HEK293 (cell line): ENCODE measurements at regions not wholly inside any gene's neighbourhood (a gene's known extent, or its start where the extent isn't known, plus 50 kb on each side); places are given as distances from the start of the nearest gene placed in this dataset.

Source experiments
- CTCF ChIA-PET: fragments of 350-600 bp; formaldehyde crosslinking; extraction: SDS; loops from one replicate; lab custom pipeline; 2021; ENCODE audit warnings: antibody characterized with exemption; lab: Yijun Ruan, JAX
- POLR2A ChIA-PET: fragments of 300-600 bp; formaldehyde crosslinking; extraction: SDS; loops from one replicate; lab custom pipeline; 2020; ENCODE audit warnings: antibody characterized with exemption, inconsistent platforms; lab: Yijun Ruan, JAX
- H3K27ac ChIP-seq: fragments of 200-500 bp; sonication (Bioruptor generic); 2 replicates; pipeline ENCODE4 v1.5.1; 2014; ENCODE audit warnings: low read depth, low read length, control low read depth, inconsistent platforms; ENCODE audit errors: extremely low read depth
- H3K36me3 ChIP-seq, 2 experiments: fragments of 200-500 bp in 1 of 2; sonication (Bioruptor generic) in 1 of 2; 1 replicate in 1 of 2; 2 replicates in 1 of 2; pipeline ENCODE4 v1.5.1; 2014 to 2017; ENCODE audit warnings: inconsistent platforms in 2 of 2, low read length in 2 of 2; ENCODE audit not compliant: control insufficient read depth in 2 of 2, insufficient read depth in 1 of 2
- H3K4me1 ChIP-seq: fragments of 200-500 bp; sonication (Bioruptor generic); 2 replicates; pipeline ENCODE4 v1.5.1; 2014; ENCODE audit warnings: mild to moderate bottlenecking, low read length, inconsistent platforms; ENCODE audit not compliant: control insufficient read depth, insufficient read depth
- H3K4me3 ChIP-seq: 2 replicates; pipeline ENCODE4 v1.5.1; 2011; ENCODE audit warnings: low read depth, mild to moderate bottlenecking, control low read depth, low read length, moderate library complexity
- H3K9me3 ChIP-seq: fragments of 200-500 bp; sonication (Bioruptor generic); 2 replicates; pipeline ENCODE4 v1.5.1; 2014; ENCODE audit warnings: low read depth, low read length, inconsistent platforms; ENCODE audit not compliant: control insufficient read depth, insufficient read depth
- WT1 ChIP-seq: fragments of 450-650 bp; formaldehyde crosslinking; IDR thresholded peaks from 2 replicates; pipeline ENCODE4 v1.5.1; 2016; ENCODE audit warnings: missing biosample characterization, missing genetic modification characterization
- YY2 ChIP-seq: fragments of 450-650 bp; formaldehyde crosslinking; IDR thresholded peaks from 2 replicates; pipeline ENCODE4 v1.5.1; 2016; ENCODE audit warnings: missing biosample characterization, missing genetic modification characterization
- ZBTB17 ChIP-seq: fragments of 450-650 bp; formaldehyde crosslinking; IDR thresholded peaks from 2 replicates; pipeline ENCODE4 v1.5.1; 2016; ENCODE audit warnings: missing biosample characterization, missing genetic modification characterization
- ZNF157 ChIP-seq: fragments of 450-650 bp; formaldehyde crosslinking; IDR thresholded peaks from 2 replicates; pipeline ENCODE4 v1.5.1; 2016; ENCODE audit warnings: missing biosample characterization, missing genetic modification characterization
- ZNF175 ChIP-seq: fragments of 450-650 bp; formaldehyde crosslinking; IDR thresholded peaks from 2 replicates; pipeline ENCODE4 v1.5.1; 2016; ENCODE audit warnings: missing biosample characterization, missing genetic modification characterization
- ZNF248 ChIP-seq: fragments of 450-650 bp; formaldehyde crosslinking; IDR thresholded peaks from 2 replicates; pipeline ENCODE4 v1.5.1; 2017; ENCODE audit warnings: missing biosample characterization, missing genetic modification characterization
- ZNF274 ChIP-seq, 2 experiments: fragments of 200-500 bp in 1 of 2; fragments of 450-650 bp in 1 of 2; sonication (Bioruptor generic) in 1 of 2; formaldehyde crosslinking in 1 of 2; IDR thresholded peaks; 2 replicates each; pipeline versions ENCODE4 v1.5.1 to v1.6.1; 2014 to 2016; ENCODE audit warnings: borderline replicate concordance in 1 of 2, inconsistent platforms in 1 of 2, low read length in 1 of 2, missing biosample characterization in 1 of 2, missing genetic modification characterization in 1 of 2
- ZNF324 ChIP-seq: fragments of 450-650 bp; formaldehyde crosslinking; IDR thresholded peaks from 2 replicates; pipeline ENCODE4 v1.5.1; 2016; ENCODE audit warnings: missing biosample characterization, missing genetic modification characterization
- ZNF473 ChIP-seq: fragments of 450-650 bp; formaldehyde crosslinking; IDR thresholded peaks from 2 replicates; pipeline ENCODE4 v1.5.1; 2017; ENCODE audit warnings: missing biosample characterization, missing genetic modification characterization
- ZNF549 ChIP-seq: fragments of 450-650 bp; IDR thresholded peaks from 2 replicates; pipeline ENCODE4 v1.5.1; 2018; ENCODE audit warnings: missing biosample characterization, missing genetic modification characterization, mild to moderate bottlenecking, inconsistent platforms, moderate library complexity
- ZNF623 ChIP-seq: fragments of 450-650 bp; formaldehyde crosslinking; IDR thresholded peaks from 2 replicates; pipeline ENCODE4 v1.5.1; 2016; ENCODE audit warnings: missing biosample characterization, missing genetic modification characterization
- ZNF660 ChIP-seq: fragments of 450-650 bp; IDR thresholded peaks from 2 replicates; pipeline ENCODE4 v1.5.1; 2018; ENCODE audit warnings: missing biosample characterization, mild to moderate bottlenecking, missing genetic modification characterization
- ZNF670 ChIP-seq: fragments of 450-650 bp; formaldehyde crosslinking; IDR thresholded peaks from 2 replicates; pipeline ENCODE4 v1.5.1; 2016; ENCODE audit warnings: missing biosample characterization, missing genetic modification characterization, low read depth
- TF ChIP-seq, protein P1 (sequence below): IDR thresholded peaks from 2 replicates; pipeline ENCODE4 v1.6.1; 2011; ENCODE audit warnings: mild to moderate bottlenecking, low read depth, low read length, borderline replicate concordance
- TF ChIP-seq, protein P2 (sequence below): fragments of 450-650 bp; formaldehyde crosslinking; IDR thresholded peaks from 2 replicates; pipeline ENCODE4 v1.5.1; 2017; ENCODE audit warnings: missing biosample characterization, mild to moderate bottlenecking, missing genetic modification characterization, moderate library complexity
- TF ChIP-seq, protein P3 (sequence below): sonication (generic); formaldehyde crosslinking; IDR thresholded peaks from 2 replicates; pipeline ENCODE4 v1.8.1; 2022; ENCODE audit warnings: mild to moderate bottlenecking, moderate library complexity, missing genetic modification reagents
- TF ChIP-seq, protein P4 (sequence below): fragments of 450-650 bp; formaldehyde crosslinking; IDR thresholded peaks from 2 replicates; pipeline ENCODE4 v1.5.1; 2016; ENCODE audit warnings: missing biosample characterization, missing genetic modification characterization
- TF ChIP-seq, protein P5 (sequence below): fragments of 450-650 bp; formaldehyde crosslinking; IDR thresholded peaks from 2 replicates; pipeline ENCODE4; 2016; ENCODE audit warnings: missing biosample characterization, missing genetic modification characterization
- TF ChIP-seq, protein P6 (sequence below): fragments of 450-650 bp; formaldehyde crosslinking; conservative IDR thresholded peaks from 2 replicates; pipeline ENCODE4 v1.5.1; 2016; ENCODE audit warnings: low read depth, missing biosample characterization, missing genetic modification characterization
- TF ChIP-seq, protein P7 (sequence below): fragments of 450-650 bp; formaldehyde crosslinking; optimal IDR thresholded peaks from 2 replicates; pipeline ENCODE3; 2016; ENCODE audit warnings: missing biosample characterization, mild to moderate bottlenecking, missing genetic modification characterization

DNA sequence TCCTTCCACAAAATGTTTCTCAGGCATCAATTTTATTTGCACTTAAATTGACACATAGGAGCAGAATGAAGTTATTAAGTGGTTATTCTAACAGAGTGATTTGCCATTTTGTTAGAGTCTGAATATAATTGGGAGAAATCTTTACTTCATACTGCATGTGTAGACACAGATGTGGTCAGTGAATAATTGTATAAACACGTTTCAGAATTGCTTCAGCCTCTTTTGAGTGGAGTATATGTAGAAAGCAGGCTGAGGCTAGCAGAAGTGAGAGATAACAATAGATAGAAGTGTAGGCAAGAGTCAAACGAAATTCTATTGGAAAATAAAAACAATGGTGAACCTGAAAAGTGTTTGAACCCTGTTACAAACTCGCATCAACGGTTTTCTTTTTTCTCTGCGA lies 270.7 kb downstream of the TMEM167A start (continued):
- TF ChIP-seq, protein P1, sequence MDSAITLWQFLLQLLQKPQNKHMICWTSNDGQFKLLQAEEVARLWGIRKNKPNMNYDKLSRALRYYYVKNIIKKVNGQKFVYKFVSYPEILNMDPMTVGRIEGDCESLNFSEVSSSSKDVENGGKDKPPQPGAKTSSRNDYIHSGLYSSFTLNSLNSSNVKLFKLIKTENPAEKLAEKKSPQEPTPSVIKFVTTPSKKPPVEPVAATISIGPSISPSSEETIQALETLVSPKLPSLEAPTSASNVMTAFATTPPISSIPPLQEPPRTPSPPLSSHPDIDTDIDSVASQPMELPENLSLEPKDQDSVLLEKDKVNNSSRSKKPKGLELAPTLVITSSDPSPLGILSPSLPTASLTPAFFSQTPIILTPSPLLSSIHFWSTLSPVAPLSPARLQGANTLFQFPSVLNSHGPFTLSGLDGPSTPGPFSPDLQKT = no peak
- no peak for TF ChIP-seq ZNF157
- TF ChIP-seq, protein P2, sequence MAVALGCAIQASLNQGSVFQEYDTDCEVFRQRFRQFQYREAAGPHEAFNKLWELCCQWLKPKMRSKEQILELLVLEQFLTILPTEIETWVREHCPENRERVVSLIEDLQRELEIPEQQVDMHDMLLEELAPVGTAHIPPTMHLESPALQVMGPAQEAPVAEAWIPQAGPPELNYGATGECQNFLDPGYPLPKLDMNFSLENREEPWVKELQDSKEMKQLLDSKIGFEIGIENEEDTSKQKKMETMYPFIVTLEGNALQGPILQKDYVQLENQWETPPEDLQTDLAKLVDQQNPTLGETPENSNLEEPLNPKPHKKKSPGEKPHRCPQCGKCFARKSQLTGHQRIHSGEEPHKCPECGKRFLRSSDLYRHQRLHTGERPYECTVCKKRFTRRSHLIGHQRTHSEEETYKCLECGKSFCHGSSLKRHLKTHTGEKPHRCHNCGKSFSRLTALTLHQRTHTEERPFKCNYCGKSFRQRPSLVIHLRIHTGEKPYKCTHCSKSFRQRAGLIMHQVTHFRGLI (tag by site-specific recombination) = no peak
- no peak for TF ChIP-seq ZNF660

DNA sequence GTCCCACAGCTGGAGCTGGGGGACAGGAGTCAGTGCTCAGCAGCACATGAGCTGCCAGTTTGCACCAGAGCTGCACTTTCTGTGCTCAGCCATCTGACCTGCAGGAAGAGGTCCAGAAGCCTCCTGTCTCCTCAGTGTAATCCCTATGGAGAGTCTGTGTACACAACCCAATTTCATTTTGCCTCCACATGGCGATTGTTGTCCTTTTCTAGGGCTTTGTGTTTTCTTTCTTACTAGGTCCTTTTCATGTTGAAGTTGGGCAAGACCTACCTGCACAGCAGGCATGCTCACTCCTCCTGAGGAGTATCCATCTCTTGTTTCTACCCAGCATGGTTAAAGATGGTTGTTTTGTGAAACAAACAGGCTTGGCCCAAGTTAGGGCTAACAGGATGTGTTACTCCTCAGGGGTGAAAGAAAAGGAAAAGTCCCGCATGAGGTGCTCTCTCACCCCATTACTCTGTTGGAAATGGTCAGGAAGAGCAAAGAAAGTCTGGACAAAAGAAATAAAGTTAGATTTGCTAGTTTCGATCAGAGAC lies 273.0 kb downstream of the TMEM167A start:
- Histone ChIP-seq H3K4me3 (no peak overlapping the region), H3K9me3 (no peaks in the 10 kb centered on the region), H3K4me1 (no peaks in the 10 kb centered on the region), H3K36me3 (no peaks in the 10 kb centered on the region), H3K27ac (no peak overlapping the region)
- ChIA-PET CTCF (no interaction called here), POLR2A (no interaction called here)
- TF ChIP-seq, protein P3, sequence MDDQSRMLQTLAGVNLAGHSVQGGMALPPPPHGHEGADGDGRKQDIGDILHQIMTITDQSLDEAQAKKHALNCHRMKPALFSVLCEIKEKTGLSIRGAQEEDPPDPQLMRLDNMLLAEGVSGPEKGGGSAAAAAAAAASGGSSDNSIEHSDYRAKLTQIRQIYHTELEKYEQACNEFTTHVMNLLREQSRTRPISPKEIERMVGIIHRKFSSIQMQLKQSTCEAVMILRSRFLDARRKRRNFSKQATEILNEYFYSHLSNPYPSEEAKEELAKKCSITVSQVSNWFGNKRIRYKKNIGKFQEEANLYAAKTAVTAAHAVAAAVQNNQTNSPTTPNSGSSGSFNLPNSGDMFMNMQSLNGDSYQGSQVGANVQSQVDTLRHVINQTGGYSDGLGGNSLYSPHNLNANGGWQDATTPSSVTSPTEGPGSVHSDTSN (CRISPR knock-in tag) = no peak
- TF ChIP-seq ZNF473 (tag by site-specific recombination) (no peak), ZNF175 (tag by site-specific recombination) (no peak), YY2 (tag by site-specific recombination) (no peak), ZNF623 (tag by site-specific recombination) (no peak)
- TF ChIP-seq, protein P4, sequence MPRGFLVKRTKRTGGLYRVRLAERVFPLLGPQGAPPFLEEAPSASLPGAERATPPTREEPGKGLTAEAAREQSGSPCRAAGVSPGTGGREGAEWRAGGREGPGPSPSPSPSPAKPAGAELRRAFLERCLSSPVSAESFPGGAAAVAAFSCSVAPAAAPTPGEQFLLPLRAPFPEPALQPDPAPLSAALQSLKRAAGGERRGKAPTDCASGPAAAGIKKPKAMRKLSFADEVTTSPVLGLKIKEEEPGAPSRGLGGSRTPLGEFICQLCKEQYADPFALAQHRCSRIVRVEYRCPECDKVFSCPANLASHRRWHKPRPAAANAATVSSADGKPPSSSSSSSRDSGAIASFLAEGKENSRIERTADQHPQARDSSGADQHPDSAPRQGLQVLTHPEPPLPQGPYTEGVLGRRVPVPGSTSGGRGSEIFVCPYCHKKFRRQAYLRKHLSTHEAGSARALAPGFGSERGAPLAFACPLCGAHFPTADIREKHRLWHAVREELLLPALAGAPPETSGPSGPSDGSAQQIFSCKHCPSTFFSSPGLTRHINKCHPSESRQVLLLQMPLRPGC (tag by site-specific recombination) = no peak
- TF ChIP-seq, protein P2 (tag by site-specific recombination) = no peak

DNA sequence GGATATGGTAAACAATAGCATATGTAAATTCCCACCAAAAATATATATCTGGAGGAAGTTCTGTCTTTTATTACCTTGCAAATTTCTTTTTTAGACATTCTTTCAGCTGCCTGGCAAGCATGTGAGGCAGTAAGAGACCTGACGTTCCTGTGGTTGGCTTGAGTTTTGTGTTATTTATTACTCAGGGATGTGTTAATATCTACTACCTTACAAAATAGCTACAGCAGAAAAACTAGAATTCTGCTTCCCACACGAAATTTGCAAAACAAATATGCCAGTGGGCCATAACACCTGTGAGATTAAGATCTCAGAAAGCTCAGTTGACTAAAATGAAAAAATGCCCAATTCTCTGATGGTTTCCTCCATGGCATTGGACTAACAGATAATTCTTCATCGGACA lies 274.2 kb downstream of the TMEM167A start:
- POLR2A ChIA-PET = no interaction called here
- no peak overlapping the region for H3K27ac ChIP-seq
- no peak overlapping the region for H3K4me3 ChIP-seq
- no peaks in the 10 kb centered on the region for H3K4me1 ChIP-seq
- CTCF ChIA-PET = no interaction called here
- H3K9me3 ChIP-seq = no peaks in the 10 kb centered on the region
- no peaks in the 10 kb centered on the region for H3K36me3 ChIP-seq
- TF ChIP-seq, protein P5, sequence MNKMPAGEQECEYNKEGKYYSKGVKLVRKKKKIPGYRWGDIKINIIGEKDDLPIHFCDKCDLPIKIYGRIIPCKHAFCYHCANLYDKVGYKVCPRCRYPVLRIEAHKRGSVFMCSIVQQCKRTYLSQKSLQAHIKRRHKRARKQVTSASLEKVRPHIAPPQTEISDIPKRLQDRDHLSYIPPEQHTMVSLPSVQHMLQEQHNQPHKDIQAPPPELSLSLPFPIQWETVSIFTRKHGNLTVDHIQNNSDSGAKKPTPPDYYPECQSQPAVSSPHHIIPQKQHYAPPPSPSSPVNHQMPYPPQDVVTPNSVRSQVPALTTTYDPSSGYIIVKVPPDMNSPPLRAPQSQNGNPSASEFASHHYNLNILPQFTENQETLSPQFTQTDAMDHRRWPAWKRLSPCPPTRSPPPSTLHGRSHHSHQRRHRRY (tag by site-specific recombination) = no peak
- TF ChIP-seq WT1 (tag by site-specific recombination) (no peak), ZNF324 (tag by site-specific recombination) (no peak), ZNF274 (IDR thresholded peaks at IDR 0.05; ENCODE audit: low read length) (no peak), ZNF274 (tag by site-specific recombination; IDR thresholded peaks at IDR 0.05; ENCODE audit: borderline replicate concordance) (no peak), ZNF670 (tag by site-specific recombination) (no peak), ZNF549 (tag by site-specific recombination) (no peak), ZNF248 (tag by site-specific recombination) (no peak), ZBTB17 (tag by site-specific recombination) (no peak)
- TF ChIP-seq, protein P6, sequence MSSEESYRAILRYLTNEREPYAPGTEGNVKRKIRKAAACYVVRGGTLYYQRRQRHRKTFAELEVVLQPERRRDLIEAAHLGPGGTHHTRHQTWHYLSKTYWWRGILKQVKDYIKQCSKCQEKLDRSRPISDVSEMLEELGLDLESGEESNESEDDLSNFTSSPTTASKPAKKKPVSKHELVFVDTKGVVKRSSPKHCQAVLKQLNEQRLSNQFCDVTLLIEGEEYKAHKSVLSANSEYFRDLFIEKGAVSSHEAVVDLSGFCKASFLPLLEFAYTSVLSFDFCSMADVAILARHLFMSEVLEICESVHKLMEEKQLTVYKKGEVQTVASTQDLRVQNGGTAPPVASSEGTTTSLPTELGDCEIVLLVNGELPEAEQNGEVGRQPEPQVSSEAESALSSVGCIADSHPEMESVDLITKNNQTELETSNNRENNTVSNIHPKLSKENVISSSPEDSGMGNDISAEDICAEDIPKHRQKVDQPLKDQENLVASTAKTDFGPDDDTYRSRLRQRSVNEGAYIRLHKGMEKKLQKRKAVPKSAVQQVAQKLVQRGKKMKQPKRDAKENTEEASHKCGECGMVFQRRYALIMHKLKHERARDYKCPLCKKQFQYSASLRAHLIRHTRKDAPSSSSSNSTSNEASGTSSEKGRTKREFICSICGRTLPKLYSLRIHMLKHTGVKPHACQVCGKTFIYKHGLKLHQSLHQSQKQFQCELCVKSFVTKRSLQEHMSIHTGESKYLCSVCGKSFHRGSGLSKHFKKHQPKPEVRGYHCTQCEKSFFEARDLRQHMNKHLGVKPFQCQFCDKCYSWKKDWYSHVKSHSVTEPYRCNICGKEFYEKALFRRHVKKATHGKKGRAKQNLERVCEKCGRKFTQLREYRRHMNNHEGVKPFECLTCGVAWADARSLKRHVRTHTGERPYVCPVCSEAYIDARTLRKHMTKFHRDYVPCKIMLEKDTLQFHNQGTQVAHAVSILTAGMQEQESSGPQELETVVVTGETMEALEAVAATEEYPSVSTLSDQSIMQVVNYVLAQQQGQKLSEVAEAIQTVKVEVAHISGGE (tag by site-specific recombination) = no peak
- TF ChIP-seq, protein P7, sequence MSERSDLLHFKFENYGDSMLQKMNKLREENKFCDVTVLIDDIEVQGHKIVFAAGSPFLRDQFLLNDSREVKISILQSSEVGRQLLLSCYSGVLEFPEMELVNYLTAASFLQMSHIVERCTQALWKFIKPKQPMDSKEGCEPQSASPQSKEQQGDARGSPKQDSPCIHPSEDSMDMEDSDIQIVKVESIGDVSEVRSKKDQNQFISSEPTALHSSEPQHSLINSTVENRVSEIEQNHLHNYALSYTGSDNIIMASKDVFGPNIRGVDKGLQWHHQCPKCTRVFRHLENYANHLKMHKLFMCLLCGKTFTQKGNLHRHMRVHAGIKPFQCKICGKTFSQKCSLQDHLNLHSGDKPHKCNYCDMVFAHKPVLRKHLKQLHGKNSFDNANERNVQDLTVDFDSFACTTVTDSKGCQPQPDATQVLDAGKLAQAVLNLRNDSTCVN = no peak
